ENCODE measurements at regions not wholly inside any gene's neighbourhood (a gene's known extent, or its start where the extent isn't known, plus 50 kb on each side); places are given as distances from the start of the nearest gene placed in this dataset.

- ATAC-seq (no peak), FAIRE-seq (no peak), DNase-seq (ENCODE audit: low read depth in 1 of 2, low spot score in 1 of 2) (no peak)
- H3K9me3 ChIP-seq = no peaks in the 10 kb centered on the region
- WGBS (ENCODE audit: missing lambda C conversion rate) = 3% methylated on average over 2 of the region's 2 CpGs
- no peak overlapping the region for H3K27ac ChIP-seq
- TF ChIP-seq NFE2L2 (conservative IDR thresholded peaks at IDR 0.05; ENCODE audit: low read length) (no peak), ESRRA (IDR thresholded peaks at IDR 0.05; ENCODE audit: borderline replicate concordance, low read length) (no peak), RFX5 (IDR thresholded peaks at IDR 0.05) (no peak), MAFK (IDR thresholded peaks at IDR 0.05; ENCODE audit: partially characterized antibody) (no peak), MYC (IDR thresholded peaks at IDR 0.05; ENCODE audit: borderline replicate concordance, low read length) (no peak), POLR2AphosphoS2 (conservative IDR thresholded peaks at IDR 0.05; ENCODE audit: low read length) (no peak), NR3C1 (IDR thresholded peaks at IDR 0.05) (no peak), RNF2 (IDR thresholded peaks at IDR 0.05; ENCODE audit: borderline replicate concordance, low read depth) (no peak)
- TF ChIP-seq, protein P1, sequence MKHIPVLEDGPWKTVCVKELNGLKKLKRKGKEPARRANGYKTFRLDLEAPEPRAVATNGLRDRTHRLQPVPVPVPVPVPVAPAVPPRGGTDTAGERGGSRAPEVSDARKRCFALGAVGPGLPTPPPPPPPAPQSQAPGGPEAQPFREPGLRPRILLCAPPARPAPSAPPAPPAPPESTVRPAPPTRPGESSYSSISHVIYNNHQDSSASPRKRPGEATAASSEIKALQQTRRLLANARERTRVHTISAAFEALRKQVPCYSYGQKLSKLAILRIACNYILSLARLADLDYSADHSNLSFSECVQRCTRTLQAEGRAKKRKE (CRISPR knock-in tag; IDR thresholded peaks at IDR 0.05; ENCODE audit: low read depth) = no peak
- CTCF ChIA-PET = interaction anchor here (1.0 kb wide), 1 partner anchor 13 kb away, joined by 3 read pairs; no protein-coding TSS in a partner anchor
- H3K4me2 ChIP-seq = no peak overlapping the region
- H3K4me3 ChIP-seq = no peak overlapping the region
- POLR2A ChIA-PET = no interaction called here
- H3K4me1 ChIP-seq = no peaks in the 10 kb centered on the region
Observed at GRCh38 chr15:37528432-37528831, 406.0 kb upstream of the TMCO5A start.

DNA sequence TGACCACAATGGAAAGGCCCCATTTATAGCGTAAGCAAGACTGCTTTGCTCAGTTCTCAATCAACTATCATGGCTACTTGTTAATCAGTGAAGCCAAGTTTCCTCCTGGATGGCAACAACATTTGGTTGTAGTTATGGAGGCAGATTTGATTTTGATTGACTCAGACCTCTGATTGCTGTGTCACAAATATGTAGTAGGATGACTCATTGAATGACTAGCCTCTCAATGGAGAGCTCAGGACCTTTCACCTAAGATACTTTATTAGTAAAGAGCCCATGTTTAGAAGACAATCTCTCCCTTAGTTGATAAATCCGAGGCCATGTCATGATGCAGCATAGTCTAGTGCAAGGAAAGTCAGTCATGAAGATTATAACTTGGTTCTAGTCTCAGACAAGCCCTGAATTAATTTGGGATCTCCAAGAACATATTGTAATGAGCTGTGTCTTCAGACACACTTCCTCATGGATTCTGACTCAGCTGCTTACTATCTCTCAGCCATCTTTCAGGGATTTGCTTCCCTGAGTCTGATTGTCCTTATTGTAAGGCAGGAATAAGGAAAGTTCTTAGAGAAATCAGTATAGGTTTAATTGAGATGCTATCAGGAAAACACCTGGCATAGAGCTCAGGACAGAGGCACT, 397.4 kb upstream of the TMCO5A start:
- ATAC-seq = no peak
- TF ChIP-seq, protein P2, sequence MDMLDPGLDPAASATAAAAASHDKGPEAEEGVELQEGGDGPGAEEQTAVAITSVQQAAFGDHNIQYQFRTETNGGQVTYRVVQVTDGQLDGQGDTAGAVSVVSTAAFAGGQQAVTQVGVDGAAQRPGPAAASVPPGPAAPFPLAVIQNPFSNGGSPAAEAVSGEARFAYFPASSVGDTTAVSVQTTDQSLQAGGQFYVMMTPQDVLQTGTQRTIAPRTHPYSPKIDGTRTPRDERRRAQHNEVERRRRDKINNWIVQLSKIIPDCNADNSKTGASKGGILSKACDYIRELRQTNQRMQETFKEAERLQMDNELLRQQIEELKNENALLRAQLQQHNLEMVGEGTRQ (IDR thresholded peaks at IDR 0.05) = no peak
- TF ChIP-seq POLR2AphosphoS2 (conservative IDR thresholded peaks at IDR 0.05; ENCODE audit: low read length) (no peak), HDAC2 (IDR thresholded peaks at IDR 0.05) (no peak), FOXS1 (CRISPR knock-in tag; IDR thresholded peaks at IDR 0.05) (no peak), TFCP2L1 (CRISPR knock-in tag; IDR thresholded peaks at IDR 0.05) (no peak), RAD21 (conservative IDR thresholded peaks at IDR 0.05 in 1 of 2, IDR thresholded peaks at IDR 0.05 in 1 of 2) (no peak)
- TF ChIP-seq, protein P3, sequence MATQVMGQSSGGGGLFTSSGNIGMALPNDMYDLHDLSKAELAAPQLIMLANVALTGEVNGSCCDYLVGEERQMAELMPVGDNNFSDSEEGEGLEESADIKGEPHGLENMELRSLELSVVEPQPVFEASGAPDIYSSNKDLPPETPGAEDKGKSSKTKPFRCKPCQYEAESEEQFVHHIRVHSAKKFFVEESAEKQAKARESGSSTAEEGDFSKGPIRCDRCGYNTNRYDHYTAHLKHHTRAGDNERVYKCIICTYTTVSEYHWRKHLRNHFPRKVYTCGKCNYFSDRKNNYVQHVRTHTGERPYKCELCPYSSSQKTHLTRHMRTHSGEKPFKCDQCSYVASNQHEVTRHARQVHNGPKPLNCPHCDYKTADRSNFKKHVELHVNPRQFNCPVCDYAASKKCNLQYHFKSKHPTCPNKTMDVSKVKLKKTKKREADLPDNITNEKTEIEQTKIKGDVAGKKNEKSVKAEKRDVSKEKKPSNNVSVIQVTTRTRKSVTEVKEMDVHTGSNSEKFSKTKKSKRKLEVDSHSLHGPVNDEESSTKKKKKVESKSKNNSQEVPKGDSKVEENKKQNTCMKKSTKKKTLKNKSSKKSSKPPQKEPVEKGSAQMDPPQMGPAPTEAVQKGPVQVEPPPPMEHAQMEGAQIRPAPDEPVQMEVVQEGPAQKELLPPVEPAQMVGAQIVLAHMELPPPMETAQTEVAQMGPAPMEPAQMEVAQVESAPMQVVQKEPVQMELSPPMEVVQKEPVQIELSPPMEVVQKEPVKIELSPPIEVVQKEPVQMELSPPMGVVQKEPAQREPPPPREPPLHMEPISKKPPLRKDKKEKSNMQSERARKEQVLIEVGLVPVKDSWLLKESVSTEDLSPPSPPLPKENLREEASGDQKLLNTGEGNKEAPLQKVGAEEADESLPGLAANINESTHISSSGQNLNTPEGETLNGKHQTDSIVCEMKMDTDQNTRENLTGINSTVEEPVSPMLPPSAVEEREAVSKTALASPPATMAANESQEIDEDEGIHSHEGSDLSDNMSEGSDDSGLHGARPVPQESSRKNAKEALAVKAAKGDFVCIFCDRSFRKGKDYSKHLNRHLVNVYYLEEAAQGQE (IDR thresholded peaks at IDR 0.05) = no peak
- CTCF ChIA-PET = no interaction called here
- POLR2A ChIA-PET = no interaction called here
- H3K4me2 ChIP-seq = no peak overlapping the region
- no peaks in the 10 kb centered on the region for H3K9me3 ChIP-seq
- H3K4me1 ChIP-seq = no peaks in the 10 kb centered on the region
- 4% methylated on average over 2 of the region's 2 CpGs for WGBS (ENCODE audit: missing lambda C conversion rate)
- H3K4me3 ChIP-seq = no peak overlapping the region
- DNase-seq (ENCODE audit: low read depth in 1 of 2, low spot score in 1 of 2) = no peak
- H3K27ac ChIP-seq = no peak overlapping the region
- FAIRE-seq = no peak

- Histone ChIP-seq H3K27ac (no peak overlapping the region), H3K4me2 (no peak overlapping the region), H3K4me3 (no peak overlapping the region), H3K4me1 (no peaks in the 10 kb centered on the region), H3K9me3 (no peaks in the 10 kb centered on the region)
- ChIA-PET CTCF (no interaction called here), POLR2A (no interaction called here)
- 33% methylated on average over 1 of the region's 1 CpG for WGBS (ENCODE audit: missing lambda C conversion rate)
- FAIRE-seq (no peak), ATAC-seq (no peak), DNase-seq (ENCODE audit: low read depth in 1 of 2, low spot score in 1 of 2) (no peak)
- TF ChIP-seq CHD2 (IDR thresholded peaks at IDR 0.05; ENCODE audit: low read length, partially characterized antibody) (no peak), NPAS2 (CRISPR knock-in tag; IDR thresholded peaks at IDR 0.05; ENCODE audit: borderline replicate concordance) (no peak), KDM1A (IDR thresholded peaks at IDR 0.05; ENCODE audit: low read depth) (no peak), CTCF (IDR thresholded peaks at IDR 0.05) (no peak), MAX (IDR thresholded peaks at IDR 0.05) (no peak), FOXS1 (CRISPR knock-in tag; IDR thresholded peaks at IDR 0.05) (no peak)
- TF ChIP-seq, protein P2 (IDR thresholded peaks at IDR 0.05) = no peak
Observed at GRCh38 chr15:37537802-37538201, 396.6 kb upstream of the TMCO5A start.

Data from A549 (cell line).